GM19328 (cell line): ENCODE measurements at regions not wholly inside any gene's neighbourhood (a gene's known extent, or its start where the extent isn't known, plus 50 kb on each side); places are given as distances from the start of the nearest gene placed in this dataset.
"Not testable (repeated sequence)": the region's sequence is repeated elsewhere in the genome, so short reads cannot be mapped to it uniquely, and the experiment has no call there.

Experiments
- ATAC-seq: cut with Tn5 transposase; IDR thresholded peaks from one replicate; pipeline ENCODE4 v1.9.1; 2021; ENCODE audit warnings: mild to moderate bottlenecking, moderate library complexity; ENCODE audit not compliant: unreplicated experiment

DNA sequence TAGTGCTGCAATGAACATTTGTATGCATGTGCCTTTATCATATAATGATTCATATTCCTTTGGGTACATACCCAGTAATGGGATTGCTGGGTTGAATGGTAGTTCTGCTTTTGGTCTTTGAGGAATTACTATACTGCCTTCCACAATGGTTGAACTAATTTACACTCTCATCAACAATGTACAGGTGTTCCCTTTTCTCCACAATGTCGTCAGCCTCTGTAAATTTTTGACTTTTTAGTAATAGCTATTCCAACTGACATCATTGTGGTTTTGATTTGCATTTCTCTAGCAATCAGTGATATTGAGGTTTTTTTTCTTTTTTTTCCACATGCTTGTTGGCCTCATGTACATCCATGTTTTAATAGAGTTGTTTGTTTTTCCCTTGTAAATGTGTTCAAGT lies 2473.5 kb downstream of the PCDH9 start:
- ATAC-seq: no peak

DNA sequence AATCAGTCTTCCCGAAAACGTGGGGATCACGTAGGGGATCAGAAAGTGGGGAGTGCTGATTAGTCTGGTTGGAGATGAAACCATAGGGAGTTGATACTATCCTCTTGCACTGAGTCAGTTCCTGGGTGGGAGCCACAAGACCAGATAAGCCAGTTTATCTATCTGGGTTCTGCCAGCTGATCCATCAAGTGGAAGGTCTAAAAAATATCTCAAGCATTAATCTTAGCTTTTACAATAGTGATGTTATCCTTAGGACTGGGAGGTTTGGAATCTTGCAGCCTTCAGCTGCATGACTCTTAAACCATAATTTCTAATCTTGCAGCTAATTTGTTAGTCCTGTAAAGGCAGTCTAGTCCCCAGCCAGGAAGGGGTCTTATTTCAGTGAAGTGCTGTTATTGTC lies 2474.2 kb downstream of the PCDH9 start:
- ATAC-seq: no peak

DNA sequence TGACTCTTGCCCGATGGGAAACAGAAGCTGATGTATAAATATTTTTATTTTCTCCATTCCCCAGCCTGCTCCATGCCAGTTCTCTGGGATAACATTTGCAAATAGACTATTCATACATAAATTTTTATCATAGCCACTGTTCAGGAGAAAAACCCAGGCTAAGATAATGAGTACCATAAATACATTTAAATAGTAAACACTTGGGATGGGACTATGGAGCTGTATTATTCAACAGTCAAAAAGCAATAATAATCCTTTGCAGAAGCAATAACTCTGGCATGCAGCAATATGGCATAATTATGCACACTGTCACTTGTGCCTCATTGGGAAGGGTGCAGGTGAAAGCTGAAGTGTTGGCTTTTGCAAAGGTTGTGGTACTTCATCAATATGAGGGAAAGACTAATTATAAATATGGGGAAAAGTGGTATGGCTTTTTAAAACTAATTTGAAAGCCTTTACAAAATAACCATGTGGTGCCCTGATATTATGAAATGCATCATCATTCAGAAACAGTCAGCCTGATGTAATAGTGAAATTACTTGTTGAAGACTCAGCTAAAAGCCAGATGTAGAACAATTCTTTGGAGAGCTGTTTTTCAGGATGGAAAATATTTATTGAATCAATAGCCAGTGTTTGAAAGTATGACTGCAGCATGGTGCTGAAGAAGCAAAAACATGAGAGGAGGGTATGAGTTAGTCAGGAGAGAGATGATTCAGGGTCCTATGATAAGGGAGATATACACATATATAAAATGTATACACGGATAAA lies 2476.7 kb downstream of the PCDH9 start:
- ATAC-seq: no peak

DNA sequence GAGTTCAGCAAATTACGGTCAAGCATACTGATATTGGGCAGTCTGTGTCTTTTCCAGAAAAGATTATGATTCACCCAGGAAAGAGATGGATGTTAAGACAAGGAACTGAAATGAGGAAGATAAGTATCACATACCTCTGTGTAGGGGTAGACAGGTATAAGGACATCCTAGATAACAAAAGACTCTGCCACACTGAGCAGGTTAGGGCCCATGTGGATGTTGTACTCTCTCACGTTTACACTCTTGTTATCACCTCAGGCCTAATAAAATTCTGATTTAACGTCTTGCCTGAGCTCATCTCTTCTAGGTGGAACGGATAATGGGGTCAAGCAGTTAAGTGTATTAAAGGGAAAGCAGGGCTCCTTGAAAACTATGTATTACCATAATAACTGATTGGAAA lies 2480.8 kb downstream of the PCDH9 start:
- ATAC-seq: no peak

DNA sequence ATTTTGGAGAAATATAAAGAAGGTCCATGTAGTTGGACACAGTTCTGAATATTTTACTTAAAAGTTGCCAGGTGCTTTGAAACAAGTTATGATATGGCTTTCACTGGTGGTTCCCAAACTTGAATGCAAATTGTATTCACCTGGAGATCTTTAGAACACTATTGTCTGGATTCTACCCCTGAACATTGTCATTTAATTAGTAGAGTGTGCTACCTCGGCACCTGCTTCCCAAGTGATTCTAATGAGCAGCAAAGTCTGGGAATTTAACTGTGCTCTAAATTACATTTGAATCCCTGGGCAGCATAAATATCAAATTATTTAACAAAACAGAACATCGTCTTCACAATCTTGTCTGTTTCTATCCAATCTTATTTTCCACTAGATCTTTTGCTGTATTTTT lies 2483.3 kb downstream of the PCDH9 start:
- ATAC-seq: no peak

DNA sequence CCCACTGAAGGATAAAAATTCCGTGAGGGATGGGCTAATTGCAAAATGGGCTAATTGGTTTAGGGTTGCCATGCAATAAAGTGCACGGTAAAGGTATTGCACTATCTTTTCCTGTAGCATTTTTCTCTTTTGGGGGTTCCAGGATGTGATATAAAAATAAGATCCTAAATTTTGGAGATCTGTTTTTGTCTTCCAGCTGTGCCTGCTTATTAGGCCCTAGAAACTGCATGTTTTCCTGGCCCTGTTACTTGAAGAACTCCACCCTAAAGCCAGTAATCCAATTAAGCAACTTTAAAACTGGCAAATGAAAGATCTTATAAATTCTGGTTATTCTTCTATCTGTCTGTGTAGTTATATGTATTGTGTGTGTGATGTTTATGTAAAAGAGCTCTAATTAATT lies 2489.6 kb downstream of the PCDH9 start:
- ATAC-seq: no peak

DNA sequence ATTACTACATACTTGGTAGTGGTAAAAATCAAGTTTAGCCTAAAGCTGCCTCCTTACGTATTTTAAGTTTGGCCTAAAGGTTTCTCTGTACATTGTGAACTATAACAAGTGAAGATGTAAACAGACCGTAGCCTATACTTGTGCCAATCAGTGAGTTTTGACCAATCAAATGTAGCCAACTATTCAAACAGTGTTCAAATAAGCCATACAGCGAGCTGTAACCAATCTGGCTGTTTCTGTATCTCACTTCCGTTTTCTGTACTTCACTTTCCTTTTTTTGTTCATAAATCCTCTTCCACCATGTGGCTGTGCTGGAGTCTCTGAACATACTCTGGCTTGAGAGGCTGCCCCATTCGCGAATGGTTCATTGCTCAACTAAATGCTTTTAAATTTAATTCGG lies 2504.6 kb downstream of the PCDH9 start:
- no peak for ATAC-seq

DNA sequence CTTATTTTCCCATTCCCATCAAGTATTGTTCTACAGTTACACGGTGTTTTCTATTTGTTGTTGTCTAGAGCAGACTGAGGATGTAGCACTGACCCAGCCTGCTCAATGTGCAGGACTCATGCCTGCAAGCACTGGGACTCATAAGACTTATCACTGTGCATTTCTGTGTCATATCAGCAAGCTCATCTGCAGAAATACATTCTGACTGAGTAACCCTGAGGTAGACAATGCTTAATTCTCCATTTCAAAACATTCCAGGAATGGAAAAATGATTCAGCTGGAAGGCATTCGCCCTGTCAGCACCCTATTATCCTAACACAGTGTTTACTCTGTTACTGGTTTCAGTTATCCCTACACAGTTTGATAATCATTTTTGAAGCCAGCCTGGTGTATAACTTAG lies 2506.4 kb downstream of the PCDH9 start:
- no peak for ATAC-seq

DNA sequence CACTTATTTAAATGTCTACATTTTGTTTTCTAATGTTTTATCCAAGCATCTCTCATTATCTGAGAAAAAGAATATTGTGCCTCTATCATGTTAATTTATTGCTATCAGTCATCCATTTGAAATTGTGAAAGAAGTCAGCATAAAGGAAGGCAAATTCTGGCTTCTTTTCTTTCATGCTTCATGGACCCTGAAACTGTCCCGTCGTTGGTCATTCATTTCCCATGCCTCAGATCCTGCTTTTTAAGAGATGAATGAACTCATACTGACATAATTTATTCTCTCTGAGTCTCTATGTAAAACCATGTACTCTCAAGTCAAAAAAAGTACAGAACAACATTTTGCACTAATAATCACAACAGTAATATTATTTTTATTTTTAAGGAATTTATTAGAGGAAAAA lies 2512.0 kb downstream of the PCDH9 start:
- no peak for ATAC-seq

DNA sequence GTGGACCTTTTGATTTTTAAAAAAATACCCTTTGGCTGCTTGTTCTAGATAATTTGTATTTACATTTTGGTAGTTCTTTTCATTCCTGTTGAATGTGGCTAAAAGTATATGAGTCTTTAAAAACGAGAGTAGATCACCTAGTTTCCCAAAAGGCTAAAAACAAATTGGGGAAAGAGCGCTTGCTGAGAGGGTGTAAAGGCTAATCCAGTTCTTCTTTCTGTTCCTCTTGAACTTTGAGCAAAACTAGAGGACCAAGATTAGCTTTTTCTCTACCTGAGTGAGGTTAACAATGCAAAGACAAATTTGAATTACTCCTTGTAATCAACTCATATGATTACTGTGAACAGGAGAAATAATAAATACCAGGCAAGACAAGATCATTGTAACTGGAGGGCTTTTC lies 2513.2 kb downstream of the PCDH9 start:
- ATAC-seq: no peak

DNA sequence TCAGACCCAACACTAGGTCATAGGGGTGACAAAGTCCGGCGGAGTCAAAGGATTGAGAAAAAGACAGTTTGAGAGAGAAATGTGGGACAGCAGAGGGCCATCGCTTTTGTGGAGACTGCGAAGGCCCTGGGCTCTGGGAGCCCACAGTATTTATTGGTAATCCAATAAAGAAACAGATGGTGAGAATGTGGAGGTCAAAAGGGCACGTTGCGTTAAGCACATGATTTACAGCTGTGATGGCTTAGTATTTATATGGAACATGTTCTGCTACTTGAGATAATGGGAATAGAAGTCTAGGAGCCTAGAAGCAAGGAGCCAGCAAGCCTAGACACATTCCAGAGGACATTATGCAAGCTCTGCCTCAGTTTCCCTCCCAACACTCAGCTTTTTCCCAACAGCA lies 2521.1 kb downstream of the PCDH9 start:
- ATAC-seq: no peak

DNA sequence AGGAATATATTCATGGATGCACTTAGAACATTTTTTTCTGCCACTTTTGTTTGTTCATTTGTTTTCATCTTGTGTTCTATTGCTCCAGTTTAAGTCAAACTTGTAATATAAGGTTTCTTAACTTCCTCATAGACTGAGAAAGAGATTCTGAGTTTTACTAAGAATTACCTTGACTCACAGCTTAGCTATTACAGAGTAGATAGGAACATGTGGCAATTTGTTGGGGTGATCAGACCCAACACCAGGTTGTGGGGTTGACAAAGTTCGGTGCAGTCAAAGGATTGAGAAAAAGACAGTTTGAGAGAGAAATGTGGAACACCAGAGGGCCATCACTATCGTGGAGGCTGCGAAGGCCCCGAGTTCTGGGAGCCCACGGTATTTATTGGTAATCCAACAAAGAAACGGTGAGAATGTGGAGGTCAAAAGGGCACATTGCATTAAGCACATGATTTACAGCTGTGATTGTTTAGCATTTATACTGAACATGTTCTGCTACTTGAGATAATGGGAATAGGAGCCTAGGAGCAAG lies 2526.0 kb downstream of the PCDH9 start:
- no peak for ATAC-seq

DNA sequence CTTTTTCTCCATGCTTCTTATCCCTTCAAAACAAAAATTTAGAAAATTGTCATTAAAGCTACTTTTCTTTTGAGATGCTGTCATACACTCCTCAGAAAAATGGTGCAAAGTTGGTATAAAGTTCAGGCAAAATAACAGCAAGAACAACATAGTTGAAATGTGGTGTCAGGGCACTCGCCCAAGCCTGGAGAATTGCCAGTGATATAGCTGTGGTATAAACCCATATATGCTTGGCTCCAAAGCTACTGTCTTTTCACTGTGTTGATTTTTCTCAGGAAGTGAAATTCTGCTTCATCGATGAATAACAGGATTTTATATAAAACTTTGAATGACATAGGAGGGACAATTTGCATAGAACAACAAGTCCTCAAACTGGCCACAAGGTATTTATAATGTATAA lies 2532.9 kb downstream of the PCDH9 start:
- no peak for ATAC-seq

DNA sequence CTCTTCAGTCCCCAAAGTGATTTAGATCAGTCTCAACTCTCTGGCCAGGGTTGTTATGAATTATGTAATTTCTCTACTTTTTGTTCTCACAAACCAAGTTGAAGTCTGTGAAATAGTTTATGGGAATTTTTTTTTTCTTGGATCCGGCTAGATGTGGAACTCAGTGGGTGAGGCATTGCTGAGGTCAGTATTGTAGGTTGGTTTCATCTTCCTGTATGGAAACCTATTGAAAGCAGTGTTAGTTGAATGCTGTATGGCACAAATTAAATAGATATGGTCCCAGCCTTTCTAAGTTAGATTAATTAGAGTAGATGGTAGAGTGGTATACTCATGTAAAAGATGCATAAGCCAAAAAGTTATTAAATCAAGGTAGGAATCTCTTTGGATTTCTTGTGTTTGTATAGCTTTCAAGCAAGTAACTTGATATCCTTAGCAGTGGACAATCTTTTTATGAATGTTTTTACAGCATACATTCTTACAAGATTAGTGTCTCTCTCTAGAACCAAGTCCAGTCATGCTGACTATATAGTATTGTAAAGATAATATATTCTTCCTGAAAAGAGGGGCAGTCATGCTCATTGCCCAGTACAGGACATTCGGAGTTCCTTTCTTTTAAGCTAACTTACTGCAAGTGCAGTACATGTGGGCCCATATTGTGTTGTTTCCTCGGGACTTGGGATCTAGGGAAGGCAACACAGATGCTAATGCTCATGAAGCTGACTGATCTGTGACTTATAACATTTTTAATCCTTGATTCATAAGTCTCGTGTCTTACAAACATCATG lies 2541.1 kb downstream of the PCDH9 start:
- ATAC-seq: no peak

DNA sequence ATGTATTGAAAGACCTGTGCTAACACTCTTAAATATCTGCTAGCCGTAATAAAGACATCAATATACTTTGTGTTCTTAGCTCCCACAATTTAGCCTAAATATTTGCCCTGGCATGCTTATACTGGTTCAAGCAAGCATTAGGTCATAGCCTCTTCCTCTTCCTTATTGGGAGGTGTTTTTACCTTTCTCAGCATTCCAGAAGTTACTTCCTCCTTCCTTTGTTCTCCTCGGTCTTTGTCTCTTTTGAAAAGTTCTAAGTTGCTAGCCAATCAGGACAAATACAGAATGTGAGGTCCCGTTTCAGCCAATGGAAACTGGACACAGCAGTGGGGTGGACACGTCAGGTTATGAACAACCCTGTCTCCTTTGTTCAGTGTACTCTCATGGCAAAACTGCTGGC lies 2543.6 kb downstream of the PCDH9 start:
- not testable (repeated sequence) for ATAC-seq

DNA sequence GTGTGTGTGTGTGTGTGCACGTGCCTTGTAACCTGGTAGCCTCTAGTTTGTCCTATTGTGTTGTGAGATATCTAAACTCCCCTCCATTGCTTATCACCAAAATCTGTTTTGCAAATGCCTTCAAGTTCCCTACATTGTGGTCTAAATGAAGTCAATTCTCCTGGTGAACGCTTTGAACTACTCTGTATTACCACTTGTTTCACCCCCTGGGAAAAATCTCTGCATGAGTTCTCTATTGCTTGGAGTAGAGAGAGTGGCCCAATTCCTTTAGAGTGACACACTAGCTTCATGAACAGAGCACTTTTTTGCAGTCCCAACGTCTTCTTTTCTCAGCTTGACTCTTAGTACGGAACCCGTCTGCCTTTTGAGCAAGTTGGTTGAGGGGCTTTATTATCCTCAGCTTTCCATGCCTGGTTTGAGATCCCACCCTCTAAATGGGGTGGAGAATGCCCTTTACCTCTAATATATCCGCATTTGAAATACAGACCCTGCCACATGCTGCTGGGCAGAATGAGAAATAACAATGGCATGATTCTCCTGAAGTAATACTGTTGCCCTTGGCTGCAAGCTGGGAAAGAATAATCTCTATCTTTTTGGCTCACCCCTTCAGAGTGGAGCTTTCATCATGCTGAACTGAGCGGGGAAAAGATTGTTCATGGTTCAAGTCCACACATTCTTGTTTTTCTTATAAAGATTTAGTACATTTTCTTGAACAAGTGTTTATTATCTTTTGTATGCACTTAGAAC lies 2545.3 kb downstream of the PCDH9 start:
- no peak for ATAC-seq

DNA sequence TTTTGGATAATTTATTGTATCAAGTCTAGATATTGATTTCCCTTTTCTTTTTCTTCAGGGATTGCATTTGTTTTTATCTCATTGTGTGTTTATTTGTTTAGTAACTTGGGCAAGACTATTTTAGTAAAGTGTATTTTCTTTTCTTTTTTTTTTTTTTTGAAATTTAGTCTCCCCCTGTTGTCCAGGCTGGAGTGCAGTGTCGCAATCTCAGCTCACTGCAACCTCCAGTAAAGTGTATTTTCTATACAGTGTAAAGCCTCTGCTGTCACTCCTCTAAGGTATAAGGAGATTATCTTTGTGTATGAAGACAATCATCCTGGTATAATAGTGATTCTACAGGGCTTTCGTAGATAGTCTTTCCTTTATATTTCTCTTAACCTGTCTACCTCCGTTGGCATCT lies 2546.0 kb downstream of the PCDH9 start:
- ATAC-seq: no peak

DNA sequence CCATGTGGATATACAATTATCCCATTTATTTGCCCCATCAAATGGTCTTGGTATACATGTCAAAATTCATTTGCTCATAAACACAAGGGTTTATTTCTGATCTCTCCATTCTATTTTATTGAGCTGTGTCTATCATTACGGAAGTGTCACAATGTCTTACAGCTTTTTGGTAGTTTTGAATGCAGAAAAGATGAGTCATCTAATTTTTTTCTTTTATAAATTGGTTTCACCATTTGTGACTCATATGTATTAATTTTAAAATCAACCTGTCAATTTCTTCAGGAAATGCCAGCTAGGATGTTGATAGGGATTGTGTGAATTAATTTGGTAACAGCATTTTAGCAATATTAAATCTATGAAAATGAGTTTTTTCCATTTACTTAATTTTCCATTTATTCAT lies 2549.4 kb downstream of the PCDH9 start:
- ATAC-seq: no peak

DNA sequence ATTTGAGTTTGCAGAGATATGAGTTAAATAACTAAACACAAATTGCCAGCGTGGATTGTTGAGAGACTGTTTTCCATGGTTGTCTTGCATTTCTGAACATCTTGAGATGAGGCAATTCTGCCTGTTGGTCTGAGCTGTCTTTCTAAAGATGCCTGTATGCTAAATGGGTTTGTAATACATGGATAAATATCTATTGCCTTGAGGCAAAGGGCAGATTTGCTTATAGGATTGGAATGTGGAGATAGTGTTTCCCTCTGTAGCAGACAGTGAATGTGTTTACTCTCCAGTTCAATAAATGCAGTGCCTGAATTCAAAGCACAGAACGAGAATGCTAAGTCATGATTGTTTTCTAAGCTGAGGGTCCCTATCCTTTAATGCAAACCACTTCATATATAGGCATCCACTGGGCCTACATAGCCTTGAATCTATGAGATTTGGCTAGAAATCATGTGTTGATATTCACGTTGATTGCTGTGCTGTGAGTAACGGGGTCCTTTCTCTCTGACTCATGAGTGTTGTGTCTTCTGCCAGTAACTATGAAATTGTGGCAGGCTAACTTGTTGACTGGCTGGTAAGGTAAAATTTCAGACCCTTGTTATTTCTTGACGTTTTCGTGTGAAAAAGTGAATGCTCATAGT lies 2554.8 kb downstream of the PCDH9 start:
- no peak for ATAC-seq

DNA sequence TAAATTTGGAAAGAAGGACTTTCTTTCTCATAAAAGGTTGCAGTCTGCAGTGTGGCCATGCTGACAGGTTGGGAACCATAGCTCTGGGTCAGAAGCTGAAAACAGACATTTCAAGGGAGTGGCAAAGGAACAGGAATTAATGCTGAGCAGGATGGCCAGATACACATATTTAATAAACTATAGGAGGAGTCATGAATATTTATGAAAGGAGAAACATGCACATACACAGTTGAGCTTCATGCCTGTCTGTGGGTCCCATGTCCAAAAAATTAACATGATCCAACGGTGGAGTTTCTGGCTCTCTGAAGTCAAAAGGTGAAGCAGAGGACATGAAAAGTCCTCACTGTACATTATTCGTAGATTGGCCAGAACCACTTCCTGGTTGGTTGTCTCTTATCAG lies 2556.0 kb downstream of the PCDH9 start:
- ATAC-seq: no peak

DNA sequence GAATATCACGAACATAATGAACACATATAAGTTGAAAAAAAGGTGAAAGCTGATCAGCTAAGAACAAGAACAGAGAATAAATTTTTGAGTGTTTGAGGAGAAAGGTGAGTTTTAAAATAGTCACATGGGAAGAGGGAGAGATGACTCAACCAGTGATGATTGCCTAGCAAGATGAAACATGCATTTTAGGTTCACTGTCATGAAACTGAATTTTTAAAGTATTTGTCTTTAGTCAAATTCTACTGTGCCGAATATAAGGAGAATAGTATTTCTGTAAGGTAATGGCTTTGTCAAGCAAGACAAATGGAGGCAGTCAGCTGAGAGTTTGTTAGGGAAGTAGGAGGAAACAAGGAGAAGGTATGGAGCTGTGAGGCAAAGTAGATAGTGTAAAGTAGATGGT lies 2557.4 kb downstream of the PCDH9 start:
- ATAC-seq: no peak
